ENCODE measurements at regions not wholly inside any gene's neighbourhood (a gene's known extent, or its start where the extent isn't known, plus 50 kb on each side); places are given as distances from the start of the nearest gene placed in this dataset.

DNA sequence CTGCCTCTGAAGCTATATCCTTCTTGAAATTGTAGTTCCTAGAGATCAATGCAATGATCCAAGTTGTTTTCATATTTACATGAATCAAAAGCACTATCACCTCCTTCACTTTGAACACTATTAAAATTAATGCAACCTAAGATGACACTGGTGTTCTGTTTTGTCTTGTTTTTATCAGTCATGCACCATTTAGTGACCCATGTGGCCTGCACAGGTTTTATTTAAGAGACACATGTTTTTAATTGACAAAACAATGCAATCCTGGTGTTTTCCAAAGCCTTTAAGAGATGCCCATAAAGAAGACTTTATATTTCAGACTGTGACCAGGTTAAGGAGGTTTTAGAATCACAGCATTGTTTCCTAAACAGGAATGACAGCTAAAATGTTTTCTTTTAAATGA is 177.5 kb downstream of the FAM181B start:
- H3K27me3 ChIP-seq (ENCODE audit: control insufficient read depth, insufficient read depth, low read length) = no peaks in the 10 kb centered on the region
- DNase-seq (no peak), FAIRE-seq (no peak)
- TF ChIP-seq, protein P1, sequence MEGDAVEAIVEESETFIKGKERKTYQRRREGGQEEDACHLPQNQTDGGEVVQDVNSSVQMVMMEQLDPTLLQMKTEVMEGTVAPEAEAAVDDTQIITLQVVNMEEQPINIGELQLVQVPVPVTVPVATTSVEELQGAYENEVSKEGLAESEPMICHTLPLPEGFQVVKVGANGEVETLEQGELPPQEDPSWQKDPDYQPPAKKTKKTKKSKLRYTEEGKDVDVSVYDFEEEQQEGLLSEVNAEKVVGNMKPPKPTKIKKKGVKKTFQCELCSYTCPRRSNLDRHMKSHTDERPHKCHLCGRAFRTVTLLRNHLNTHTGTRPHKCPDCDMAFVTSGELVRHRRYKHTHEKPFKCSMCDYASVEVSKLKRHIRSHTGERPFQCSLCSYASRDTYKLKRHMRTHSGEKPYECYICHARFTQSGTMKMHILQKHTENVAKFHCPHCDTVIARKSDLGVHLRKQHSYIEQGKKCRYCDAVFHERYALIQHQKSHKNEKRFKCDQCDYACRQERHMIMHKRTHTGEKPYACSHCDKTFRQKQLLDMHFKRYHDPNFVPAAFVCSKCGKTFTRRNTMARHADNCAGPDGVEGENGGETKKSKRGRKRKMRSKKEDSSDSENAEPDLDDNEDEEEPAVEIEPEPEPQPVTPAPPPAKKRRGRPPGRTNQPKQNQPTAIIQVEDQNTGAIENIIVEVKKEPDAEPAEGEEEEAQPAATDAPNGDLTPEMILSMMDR (IDR thresholded peaks at IDR 0.05; ENCODE audit: borderline replicate concordance, extremely low read depth, insufficient read depth) = no peak
- H3K27ac ChIP-seq (ENCODE audit: low read depth in 2 of 2, low read length in 2 of 2) = no peak overlapping the region
- intact Hi-C loops (cut with DNase I) = no loop called here
- H3K36me3 ChIP-seq (ENCODE audit: control insufficient read depth in 2 of 3, insufficient read depth in 3 of 3, low read length in 3 of 3) = no peaks in the 10 kb centered on the region
- H3K4me1 ChIP-seq (ENCODE audit: control insufficient read depth in 2 of 3, insufficient read depth in 2 of 3, low read depth in 1 of 3, low read length in 3 of 3) = no peaks in the 10 kb centered on the region
- no peaks in the 10 kb centered on the region for H3K9me3 ChIP-seq (ENCODE audit: control insufficient read depth in 2 of 3, insufficient read depth in 1 of 3, low read length in 3 of 3)
- no peak overlapping the region for H3K4me3 ChIP-seq (ENCODE audit: low read length in 3 of 3)
- no peak overlapping the region for H3K9ac ChIP-seq (ENCODE audit: low read length in 3 of 3)

DNA sequence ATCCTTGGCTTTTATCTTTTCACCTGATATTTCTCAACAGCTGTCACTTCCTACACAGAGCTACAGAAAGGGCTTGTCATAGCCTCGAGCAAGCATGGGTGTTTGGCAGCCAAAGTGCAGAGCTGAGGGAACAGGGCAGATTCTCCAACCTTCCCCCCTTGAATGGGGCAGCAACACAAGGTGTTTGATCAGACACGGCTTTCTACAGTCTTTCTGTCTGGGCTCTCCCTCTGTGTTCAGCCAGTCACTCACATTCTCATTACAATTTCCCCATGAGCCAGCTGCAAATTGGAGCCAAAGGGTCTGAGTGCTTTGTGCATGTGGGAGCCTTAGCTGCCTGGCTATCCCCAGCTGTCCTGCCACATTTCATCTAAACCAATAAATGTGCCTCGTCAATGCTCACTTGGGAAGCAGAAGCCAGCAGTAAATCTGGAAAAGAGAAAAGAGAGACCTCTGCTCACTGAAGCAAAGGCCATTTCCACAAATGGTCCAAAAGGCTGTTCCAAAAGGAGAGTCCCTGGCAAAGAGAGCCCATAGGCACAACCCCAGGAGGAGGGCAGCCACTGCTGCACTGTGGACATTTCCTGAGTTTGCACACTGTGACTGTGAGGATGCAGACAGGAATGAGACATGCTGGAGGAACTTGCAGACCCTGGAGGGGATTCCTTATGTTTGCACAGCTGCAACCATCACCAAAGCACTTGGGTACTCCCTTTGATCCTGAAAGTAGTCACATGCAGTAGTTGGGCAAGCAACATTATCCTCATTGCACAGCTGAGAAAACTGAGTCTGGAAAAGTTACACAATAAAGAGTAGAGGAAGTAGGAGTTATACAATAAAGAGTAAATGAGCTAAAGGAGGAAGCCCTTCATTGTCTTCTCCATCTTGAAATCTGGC is 186.8 kb downstream of the FAM181B start:
- Histone ChIP-seq H3K27ac (ENCODE audit: low read depth in 2 of 2, low read length in 2 of 2) (no peak overlapping the region), H3K9ac (ENCODE audit: low read length in 3 of 3) (no peak overlapping the region), H3K9me3 (ENCODE audit: control insufficient read depth in 2 of 3, insufficient read depth in 1 of 3, low read length in 3 of 3) (no peaks in the 10 kb centered on the region), H3K36me3 (ENCODE audit: control insufficient read depth in 2 of 3, insufficient read depth in 3 of 3, low read length in 3 of 3) (no peaks in the 10 kb centered on the region), H3K4me3 (ENCODE audit: low read length in 3 of 3) (no peak overlapping the region), H3K27me3 (ENCODE audit: control insufficient read depth, insufficient read depth, low read length) (no peaks in the 10 kb centered on the region), H3K4me1 (ENCODE audit: control insufficient read depth in 2 of 3, insufficient read depth in 2 of 3, low read depth in 1 of 3, low read length in 3 of 3) (no peaks in the 10 kb centered on the region)
- DNase-seq (peak in 3 of 5 donors; percentile 49 to 76 (median 57)), FAIRE-seq (no peak)
- intact Hi-C loops (cut with DNase I) = no loop called here
- TF ChIP-seq, protein P1 (IDR thresholded peaks at IDR 0.05; ENCODE audit: borderline replicate concordance, extremely low read depth, insufficient read depth) = no peak

DNA sequence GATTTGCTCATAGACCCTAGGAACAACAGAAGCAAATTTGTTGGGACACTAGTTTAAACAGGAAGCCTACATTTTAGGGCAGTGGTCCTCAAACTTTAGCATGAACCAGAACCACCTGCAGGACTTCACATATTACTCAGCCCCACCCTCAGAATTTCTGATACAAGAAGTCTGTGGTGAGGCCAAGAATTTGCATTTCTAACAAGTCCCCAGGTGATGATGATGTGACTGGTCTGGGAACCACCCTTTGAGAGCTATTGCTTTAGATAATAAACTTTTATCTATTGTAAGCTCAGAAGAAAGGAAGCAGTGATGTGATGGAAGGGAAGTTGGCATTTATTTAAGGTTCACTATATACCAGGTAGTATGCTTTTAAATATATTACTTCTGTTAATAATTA is 194.0 kb downstream of the FAM181B start:
- TF ChIP-seq, protein P1 (IDR thresholded peaks at IDR 0.05; ENCODE audit: borderline replicate concordance, extremely low read depth, insufficient read depth) = no peak
- Histone ChIP-seq H3K4me1 (ENCODE audit: control insufficient read depth in 2 of 3, insufficient read depth in 2 of 3, low read depth in 1 of 3, low read length in 3 of 3) (no peaks in the 10 kb centered on the region), H3K27ac (ENCODE audit: low read depth in 2 of 2, low read length in 2 of 2) (no peak overlapping the region), H3K27me3 (ENCODE audit: control insufficient read depth, insufficient read depth, low read length) (no peaks in the 10 kb centered on the region), H3K4me3 (ENCODE audit: low read length in 3 of 3) (no peak overlapping the region), H3K9me3 (ENCODE audit: control insufficient read depth in 2 of 3, insufficient read depth in 1 of 3, low read length in 3 of 3) (no peaks in the 10 kb centered on the region), H3K36me3 (ENCODE audit: control insufficient read depth in 2 of 3, insufficient read depth in 3 of 3, low read length in 3 of 3) (no peaks in the 10 kb centered on the region), H3K9ac (ENCODE audit: low read length in 3 of 3) (no peak overlapping the region)
- FAIRE-seq = no peak
- intact Hi-C loops (cut with DNase I) = no loop called here
- DNase-seq = no peak
